HEK293 (cell line): ENCODE measurements at regions not wholly inside any gene's neighbourhood (a gene's known extent, or its start where the extent isn't known, plus 50 kb on each side); places are given as distances from the start of the nearest gene placed in this dataset.

Source experiments
- BCL11B ChIP-seq: fragments of 450-650 bp; formaldehyde crosslinking; IDR thresholded peaks from 2 replicates; pipeline ENCODE4 v1.5.1; 2016; ENCODE audit warnings: low read depth, missing biosample characterization, missing genetic modification characterization
- FEZF1 ChIP-seq: fragments of 450-650 bp; formaldehyde crosslinking; IDR thresholded peaks from 2 replicates; pipeline ENCODE4 v1.5.1; 2016; ENCODE audit warnings: missing biosample characterization, missing genetic modification characterization
- GFI1B ChIP-seq: fragments of 450-650 bp; formaldehyde crosslinking; IDR thresholded peaks from 2 replicates; pipeline ENCODE4 v1.5.1; 2016; ENCODE audit warnings: missing biosample characterization, missing genetic modification characterization
- GLI2 ChIP-seq: fragments of 450-650 bp; formaldehyde crosslinking; IDR thresholded peaks from 2 replicates; pipeline ENCODE4; 2017; ENCODE audit warnings: missing biosample characterization, missing genetic modification characterization, low read depth, borderline replicate concordance
- MEIS1 ChIP-seq: sonication (generic); formaldehyde crosslinking; IDR thresholded peaks from 2 replicates; pipeline ENCODE4 v1.8.1; 2022; ENCODE audit warnings: missing genetic modification reagents, mild to moderate bottlenecking, borderline replicate concordance
- OSR2 ChIP-seq: fragments of 450-650 bp; formaldehyde crosslinking; IDR thresholded peaks from 2 replicates; pipeline ENCODE4 v1.5.1; 2016; ENCODE audit warnings: missing biosample characterization, missing genetic modification characterization
- TRIM28 ChIP-seq: IDR thresholded peaks from 2 replicates; pipeline ENCODE4 v1.6.1; 2011; ENCODE audit warnings: low read length, control low read depth, borderline replicate concordance
- ZBTB8A ChIP-seq: fragments of 450-650 bp; formaldehyde crosslinking; IDR thresholded peaks from 2 replicates; pipeline ENCODE4 v1.5.1; 2016; ENCODE audit warnings: missing biosample characterization, missing genetic modification characterization
- ZNF211 ChIP-seq: fragments of 450-650 bp; formaldehyde crosslinking; IDR thresholded peaks from 2 replicates; pipeline ENCODE4 v1.5.1; 2016; ENCODE audit warnings: low read depth, missing biosample characterization, missing genetic modification characterization
- ZNF248 ChIP-seq: fragments of 450-650 bp; formaldehyde crosslinking; IDR thresholded peaks from 2 replicates; pipeline ENCODE4 v1.5.1; 2017; ENCODE audit warnings: missing biosample characterization, missing genetic modification characterization
- ZNF366 ChIP-seq: fragments of 450-650 bp; formaldehyde crosslinking; conservative IDR thresholded peaks from 2 replicates; pipeline ENCODE4 v1.5.1; 2016; ENCODE audit warnings: missing biosample characterization, missing genetic modification characterization
- ZNF391 ChIP-seq: fragments of 450-650 bp; formaldehyde crosslinking; IDR thresholded peaks from 2 replicates; pipeline ENCODE4 v1.5.1; 2016; ENCODE audit warnings: low read depth, missing biosample characterization, missing genetic modification characterization, borderline replicate concordance
- ZNF654 ChIP-seq: fragments of 450-650 bp; formaldehyde crosslinking; IDR thresholded peaks from 2 replicates; pipeline ENCODE4 v1.5.1; 2016; ENCODE audit warnings: low read depth, missing biosample characterization, missing genetic modification characterization
- ZNF768 ChIP-seq: fragments of 450-650 bp; formaldehyde crosslinking; IDR thresholded peaks from 2 replicates; pipeline ENCODE4 v1.5.1; 2018; ENCODE audit warnings: missing biosample characterization, mild to moderate bottlenecking, missing genetic modification characterization
- TF ChIP-seq, protein P1 (sequence below): fragments of 450-650 bp; formaldehyde crosslinking; IDR thresholded peaks from 2 replicates; pipeline ENCODE4 v1.5.1; 2016; ENCODE audit warnings: missing biosample characterization, missing genetic modification characterization, borderline replicate concordance
- TF ChIP-seq, protein P2 (sequence below): fragments of 450-650 bp; formaldehyde crosslinking; IDR thresholded peaks from 2 replicates; pipeline ENCODE4 v1.5.1; 2016; ENCODE audit warnings: missing biosample characterization, missing genetic modification characterization
- TF ChIP-seq, protein P3 (sequence below): fragments of 450-650 bp; formaldehyde crosslinking; conservative IDR thresholded peaks from 2 replicates; pipeline ENCODE4 v1.5.1; 2016; ENCODE audit warnings: low read depth, missing biosample characterization, missing genetic modification characterization
- TF ChIP-seq, protein P4 (sequence below): fragments of 450-650 bp; formaldehyde crosslinking; IDR thresholded peaks from 2 replicates; pipeline ENCODE4 v1.5.1; 2016; ENCODE audit warnings: missing biosample characterization, missing genetic modification characterization
- TF ChIP-seq, protein P5 (sequence below): fragments of 450-650 bp; formaldehyde crosslinking; IDR thresholded peaks from 2 replicates; pipeline ENCODE4 v1.5.1; 2016; ENCODE audit warnings: missing biosample characterization, missing genetic modification characterization
- TF ChIP-seq, protein P6 (sequence below): fragments of 450-650 bp; formaldehyde crosslinking; IDR thresholded peaks from 2 replicates; pipeline ENCODE4 v1.5.1; 2016; ENCODE audit warnings: missing biosample characterization, missing genetic modification characterization
- TF ChIP-seq, protein P7 (sequence below): fragments of 450-650 bp; formaldehyde crosslinking; IDR thresholded peaks from 2 replicates; pipeline ENCODE4; 2016; ENCODE audit warnings: missing biosample characterization, missing genetic modification characterization

DNA sequence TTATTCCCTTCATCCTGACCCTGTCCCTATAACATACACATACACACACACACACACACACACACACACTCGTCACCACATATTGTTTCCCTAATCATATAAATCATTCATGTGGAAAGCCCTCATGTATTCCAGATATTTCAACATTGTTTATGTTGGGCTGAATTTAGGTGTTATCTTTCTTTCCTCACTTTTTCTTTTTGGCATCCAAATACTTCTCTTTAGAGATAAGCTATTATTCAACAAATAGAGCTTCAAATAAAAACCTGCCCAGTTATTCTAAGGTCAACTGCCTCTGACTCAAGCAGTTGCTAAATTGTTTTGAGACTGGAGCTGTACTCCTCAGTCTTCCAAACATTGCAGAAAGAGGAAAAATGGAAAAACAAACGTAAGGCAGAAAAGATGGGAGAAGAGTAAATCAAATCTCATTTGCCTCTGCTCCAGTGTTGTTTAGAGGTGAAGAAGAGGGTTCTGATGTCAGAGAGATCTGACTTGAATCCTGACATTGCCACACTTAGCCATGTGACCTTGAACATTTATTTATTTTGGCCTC is 215.7 kb downstream of the GAS1 start (continued):
- TF ChIP-seq MEIS1 (CRISPR knock-in tag), result no peak
- TF ChIP-seq ZNF366 (tag by site-specific recombination), result peak; percentile 32; the same call in 1 of the 2 replicates
- peak; percentile 83 for TF ChIP-seq ZBTB8A (tag by site-specific recombination)
- 0 out of 2 replicates have a peak, but pooled peaks have one; percentile 14 for TF ChIP-seq ZNF654 (tag by site-specific recombination)
- TF ChIP-seq, protein P1, sequence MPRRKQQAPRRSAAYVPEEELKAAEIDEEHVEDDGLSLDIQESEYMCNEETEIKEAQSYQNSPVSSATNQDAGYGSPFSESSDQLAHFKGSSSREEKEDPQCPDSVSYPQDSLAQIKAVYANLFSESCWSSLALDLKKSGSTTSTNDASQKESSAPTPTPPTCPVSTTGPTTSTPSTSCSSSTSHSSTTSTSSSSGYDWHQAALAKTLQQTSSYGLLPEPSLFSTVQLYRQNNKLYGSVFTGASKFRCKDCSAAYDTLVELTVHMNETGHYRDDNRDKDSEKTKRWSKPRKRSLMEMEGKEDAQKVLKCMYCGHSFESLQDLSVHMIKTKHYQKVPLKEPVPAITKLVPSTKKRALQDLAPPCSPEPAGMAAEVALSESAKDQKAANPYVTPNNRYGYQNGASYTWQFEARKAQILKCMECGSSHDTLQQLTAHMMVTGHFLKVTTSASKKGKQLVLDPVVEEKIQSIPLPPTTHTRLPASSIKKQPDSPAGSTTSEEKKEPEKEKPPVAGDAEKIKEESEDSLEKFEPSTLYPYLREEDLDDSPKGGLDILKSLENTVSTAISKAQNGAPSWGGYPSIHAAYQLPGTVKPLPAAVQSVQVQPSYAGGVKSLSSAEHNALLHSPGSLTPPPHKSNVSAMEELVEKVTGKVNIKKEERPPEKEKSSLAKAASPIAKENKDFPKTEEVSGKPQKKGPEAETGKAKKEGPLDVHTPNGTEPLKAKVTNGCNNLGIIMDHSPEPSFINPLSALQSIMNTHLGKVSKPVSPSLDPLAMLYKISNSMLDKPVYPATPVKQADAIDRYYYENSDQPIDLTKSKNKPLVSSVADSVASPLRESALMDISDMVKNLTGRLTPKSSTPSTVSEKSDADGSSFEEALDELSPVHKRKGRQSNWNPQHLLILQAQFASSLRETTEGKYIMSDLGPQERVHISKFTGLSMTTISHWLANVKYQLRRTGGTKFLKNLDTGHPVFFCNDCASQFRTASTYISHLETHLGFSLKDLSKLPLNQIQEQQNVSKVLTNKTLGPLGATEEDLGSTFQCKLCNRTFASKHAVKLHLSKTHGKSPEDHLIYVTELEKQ (tag by site-specific recombination), result peak; percentile 86
- no peak for TF ChIP-seq TRIM28
- TF ChIP-seq, protein P2, sequence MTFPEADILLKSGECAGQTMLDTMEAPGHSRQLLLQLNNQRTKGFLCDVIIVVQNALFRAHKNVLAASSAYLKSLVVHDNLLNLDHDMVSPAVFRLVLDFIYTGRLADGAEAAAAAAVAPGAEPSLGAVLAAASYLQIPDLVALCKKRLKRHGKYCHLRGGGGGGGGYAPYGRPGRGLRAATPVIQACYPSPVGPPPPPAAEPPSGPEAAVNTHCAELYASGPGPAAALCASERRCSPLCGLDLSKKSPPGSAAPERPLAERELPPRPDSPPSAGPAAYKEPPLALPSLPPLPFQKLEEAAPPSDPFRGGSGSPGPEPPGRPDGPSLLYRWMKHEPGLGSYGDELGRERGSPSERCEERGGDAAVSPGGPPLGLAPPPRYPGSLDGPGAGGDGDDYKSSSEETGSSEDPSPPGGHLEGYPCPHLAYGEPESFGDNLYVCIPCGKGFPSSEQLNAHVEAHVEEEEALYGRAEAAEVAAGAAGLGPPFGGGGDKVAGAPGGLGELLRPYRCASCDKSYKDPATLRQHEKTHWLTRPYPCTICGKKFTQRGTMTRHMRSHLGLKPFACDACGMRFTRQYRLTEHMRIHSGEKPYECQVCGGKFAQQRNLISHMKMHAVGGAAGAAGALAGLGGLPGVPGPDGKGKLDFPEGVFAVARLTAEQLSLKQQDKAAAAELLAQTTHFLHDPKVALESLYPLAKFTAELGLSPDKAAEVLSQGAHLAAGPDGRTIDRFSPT (tag by site-specific recombination), result peak; percentile 54; the same call in 1 of the 2 replicates
- no peak for TF ChIP-seq ZNF211
- TF ChIP-seq BCL11B (tag by site-specific recombination), result no peak
- TF ChIP-seq, protein P3, sequence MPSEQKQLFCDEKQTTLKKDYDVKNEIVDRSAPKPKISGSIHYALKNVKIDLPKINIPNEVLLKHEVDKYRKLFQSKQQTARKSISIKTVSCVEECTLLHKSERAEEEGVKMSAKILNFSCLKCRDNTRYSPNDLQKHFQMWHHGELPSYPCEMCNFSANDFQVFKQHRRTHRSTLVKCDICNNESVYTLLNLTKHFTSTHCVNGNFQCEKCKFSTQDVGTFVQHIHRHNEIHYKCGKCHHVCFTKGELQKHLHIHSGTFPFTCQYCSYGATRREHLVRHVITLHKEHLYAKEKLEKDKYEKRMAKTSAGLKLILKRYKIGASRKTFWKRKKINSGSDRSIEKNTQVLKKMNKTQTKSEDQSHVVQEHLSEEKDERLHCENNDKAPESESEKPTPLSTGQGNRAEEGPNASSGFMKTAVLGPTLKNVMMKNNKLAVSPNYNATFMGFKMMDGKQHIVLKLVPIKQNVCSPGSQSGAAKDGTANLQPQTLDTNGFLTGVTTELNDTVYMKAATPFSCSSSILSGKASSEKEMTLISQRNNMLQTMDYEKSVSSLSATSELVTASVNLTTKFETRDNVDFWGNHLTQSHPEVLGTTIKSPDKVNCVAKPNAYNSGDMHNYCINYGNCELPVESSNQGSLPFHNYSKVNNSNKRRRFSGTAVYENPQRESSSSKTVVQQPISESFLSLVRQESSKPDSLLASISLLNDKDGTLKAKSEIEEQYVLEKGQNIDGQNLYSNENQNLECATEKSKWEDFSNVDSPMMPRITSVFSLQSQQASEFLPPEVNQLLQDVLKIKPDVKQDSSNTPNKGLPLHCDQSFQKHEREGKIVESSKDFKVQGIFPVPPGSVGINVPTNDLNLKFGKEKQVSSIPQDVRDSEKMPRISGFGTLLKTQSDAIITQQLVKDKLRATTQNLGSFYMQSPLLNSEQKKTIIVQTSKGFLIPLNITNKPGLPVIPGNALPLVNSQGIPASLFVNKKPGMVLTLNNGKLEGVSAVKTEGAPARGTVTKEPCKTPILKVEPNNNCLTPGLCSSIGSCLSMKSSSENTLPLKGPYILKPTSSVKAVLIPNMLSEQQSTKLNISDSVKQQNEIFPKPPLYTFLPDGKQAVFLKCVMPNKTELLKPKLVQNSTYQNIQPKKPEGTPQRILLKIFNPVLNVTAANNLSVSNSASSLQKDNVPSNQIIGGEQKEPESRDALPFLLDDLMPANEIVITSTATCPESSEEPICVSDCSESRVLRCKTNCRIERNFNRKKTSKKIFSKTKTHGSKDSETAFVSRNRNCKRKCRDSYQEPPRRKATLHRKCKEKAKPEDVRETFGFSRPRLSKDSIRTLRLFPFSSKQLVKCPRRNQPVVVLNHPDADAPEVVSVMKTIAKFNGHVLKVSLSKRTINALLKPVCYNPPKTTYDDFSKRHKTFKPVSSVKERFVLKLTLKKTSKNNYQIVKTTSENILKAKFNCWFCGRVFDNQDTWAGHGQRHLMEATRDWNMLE, result 0 out of 2 replicates have a peak, but pooled peaks have one; percentile 15
- peak; percentile 82; the same call in 1 of the 2 replicates for TF ChIP-seq ZNF391 (tag by site-specific recombination)
- TF ChIP-seq GLI2 (tag by site-specific recombination), result peak; percentile 89
- peak; percentile 94 for TF ChIP-seq FEZF1 (tag by site-specific recombination)
- TF ChIP-seq, protein P4, sequence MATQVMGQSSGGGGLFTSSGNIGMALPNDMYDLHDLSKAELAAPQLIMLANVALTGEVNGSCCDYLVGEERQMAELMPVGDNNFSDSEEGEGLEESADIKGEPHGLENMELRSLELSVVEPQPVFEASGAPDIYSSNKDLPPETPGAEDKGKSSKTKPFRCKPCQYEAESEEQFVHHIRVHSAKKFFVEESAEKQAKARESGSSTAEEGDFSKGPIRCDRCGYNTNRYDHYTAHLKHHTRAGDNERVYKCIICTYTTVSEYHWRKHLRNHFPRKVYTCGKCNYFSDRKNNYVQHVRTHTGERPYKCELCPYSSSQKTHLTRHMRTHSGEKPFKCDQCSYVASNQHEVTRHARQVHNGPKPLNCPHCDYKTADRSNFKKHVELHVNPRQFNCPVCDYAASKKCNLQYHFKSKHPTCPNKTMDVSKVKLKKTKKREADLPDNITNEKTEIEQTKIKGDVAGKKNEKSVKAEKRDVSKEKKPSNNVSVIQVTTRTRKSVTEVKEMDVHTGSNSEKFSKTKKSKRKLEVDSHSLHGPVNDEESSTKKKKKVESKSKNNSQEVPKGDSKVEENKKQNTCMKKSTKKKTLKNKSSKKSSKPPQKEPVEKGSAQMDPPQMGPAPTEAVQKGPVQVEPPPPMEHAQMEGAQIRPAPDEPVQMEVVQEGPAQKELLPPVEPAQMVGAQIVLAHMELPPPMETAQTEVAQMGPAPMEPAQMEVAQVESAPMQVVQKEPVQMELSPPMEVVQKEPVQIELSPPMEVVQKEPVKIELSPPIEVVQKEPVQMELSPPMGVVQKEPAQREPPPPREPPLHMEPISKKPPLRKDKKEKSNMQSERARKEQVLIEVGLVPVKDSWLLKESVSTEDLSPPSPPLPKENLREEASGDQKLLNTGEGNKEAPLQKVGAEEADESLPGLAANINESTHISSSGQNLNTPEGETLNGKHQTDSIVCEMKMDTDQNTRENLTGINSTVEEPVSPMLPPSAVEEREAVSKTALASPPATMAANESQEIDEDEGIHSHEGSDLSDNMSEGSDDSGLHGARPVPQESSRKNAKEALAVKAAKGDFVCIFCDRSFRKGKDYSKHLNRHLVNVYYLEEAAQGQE, result peak; percentile 32; the same call in 1 of the 2 replicates
- no peak for TF ChIP-seq ZNF768 (tag by site-specific recombination)
- TF ChIP-seq GFI1B (tag by site-specific recombination), result peak; percentile 56; the same call in 1 of the 2 replicates
- TF ChIP-seq, protein P5, sequence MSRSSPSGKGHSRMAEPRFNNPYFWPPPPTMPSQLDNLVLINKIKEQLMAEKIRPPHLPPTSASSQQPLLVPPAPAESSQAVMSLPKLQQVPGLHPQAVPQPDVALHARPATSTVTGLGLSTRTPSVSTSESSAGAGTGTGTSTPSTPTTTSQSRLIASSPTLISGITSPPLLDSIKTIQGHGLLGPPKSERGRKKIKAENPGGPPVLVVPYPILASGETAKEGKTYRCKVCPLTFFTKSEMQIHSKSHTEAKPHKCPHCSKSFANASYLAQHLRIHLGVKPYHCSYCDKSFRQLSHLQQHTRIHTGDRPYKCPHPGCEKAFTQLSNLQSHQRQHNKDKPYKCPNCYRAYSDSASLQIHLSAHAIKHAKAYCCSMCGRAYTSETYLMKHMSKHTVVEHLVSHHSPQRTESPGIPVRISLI (tag by site-specific recombination), result peak; percentile 64; the same call in 1 of the 2 replicates
- peak; percentile 83 for TF ChIP-seq OSR2 (tag by site-specific recombination)
- TF ChIP-seq, protein P6, sequence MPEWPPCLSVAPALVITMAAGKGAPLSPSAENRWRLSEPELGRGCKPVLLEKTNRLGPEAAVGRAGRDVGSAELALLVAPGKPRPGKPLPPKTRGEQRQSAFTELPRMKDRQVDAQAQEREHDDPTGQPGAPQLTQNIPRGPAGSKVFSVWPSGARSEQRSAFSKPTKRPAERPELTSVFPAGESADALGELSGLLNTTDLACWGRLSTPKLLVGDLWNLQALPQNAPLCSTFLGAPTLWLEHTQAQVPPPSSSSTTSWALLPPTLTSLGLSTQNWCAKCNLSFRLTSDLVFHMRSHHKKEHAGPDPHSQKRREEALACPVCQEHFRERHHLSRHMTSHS (tag by site-specific recombination), result peak; percentile 89; the same call in 1 of the 2 replicates
- TF ChIP-seq, protein P7, sequence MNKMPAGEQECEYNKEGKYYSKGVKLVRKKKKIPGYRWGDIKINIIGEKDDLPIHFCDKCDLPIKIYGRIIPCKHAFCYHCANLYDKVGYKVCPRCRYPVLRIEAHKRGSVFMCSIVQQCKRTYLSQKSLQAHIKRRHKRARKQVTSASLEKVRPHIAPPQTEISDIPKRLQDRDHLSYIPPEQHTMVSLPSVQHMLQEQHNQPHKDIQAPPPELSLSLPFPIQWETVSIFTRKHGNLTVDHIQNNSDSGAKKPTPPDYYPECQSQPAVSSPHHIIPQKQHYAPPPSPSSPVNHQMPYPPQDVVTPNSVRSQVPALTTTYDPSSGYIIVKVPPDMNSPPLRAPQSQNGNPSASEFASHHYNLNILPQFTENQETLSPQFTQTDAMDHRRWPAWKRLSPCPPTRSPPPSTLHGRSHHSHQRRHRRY (tag by site-specific recombination), result no peak
- TF ChIP-seq ZNF248 (tag by site-specific recombination), result no peak
